UCSD-AML1 (cell line): ENCODE measurements at regions not wholly inside any gene's neighbourhood (a gene's known extent, or its start where the extent isn't known, plus 50 kb on each side); places are given as distances from the start of the nearest gene placed in this dataset.
A peak's percentile ranks its signal among the peaks of the same experiment; 100 is the strongest.

ENCODE experiments used
- DNase-seq: peaks from one replicate; lab custom pipeline; 2025; ENCODE audit not compliant: unreplicated experiment; lab: John Stamatoyannopoulos, UW

DNA sequence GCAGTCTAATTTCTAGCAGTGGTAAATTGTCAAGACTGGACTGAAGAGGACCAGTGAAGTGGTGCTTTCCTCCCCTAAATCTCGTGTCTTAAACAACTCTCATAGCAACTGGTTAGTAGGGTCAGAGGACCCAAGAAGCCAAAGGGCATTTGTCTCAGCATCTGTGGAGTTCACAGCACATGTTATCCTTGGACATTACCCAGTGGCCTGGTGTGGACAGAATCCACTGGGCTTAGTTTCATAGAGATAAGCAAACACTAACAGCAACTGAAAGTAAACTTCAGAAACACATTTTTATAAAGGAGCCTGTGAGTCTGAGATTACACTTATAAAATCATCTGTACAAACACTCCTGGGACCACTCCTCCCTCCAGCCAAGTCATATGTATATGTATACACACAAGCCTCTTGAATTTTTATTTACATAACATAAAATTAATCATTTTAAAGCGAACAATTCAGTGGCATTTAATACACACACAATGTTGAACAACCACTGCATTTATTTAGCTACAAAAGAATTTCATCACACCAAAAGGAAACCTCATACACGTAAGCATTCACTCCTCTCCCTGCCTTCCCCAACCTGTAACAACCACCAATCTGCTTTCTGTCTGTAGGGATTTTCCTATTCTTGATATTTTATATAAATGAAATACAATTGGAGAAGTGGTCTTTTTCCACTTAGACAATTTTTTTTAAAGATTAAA, 457.8 kb downstream of the RASEF start:
- no peak for DNase-seq

DNA sequence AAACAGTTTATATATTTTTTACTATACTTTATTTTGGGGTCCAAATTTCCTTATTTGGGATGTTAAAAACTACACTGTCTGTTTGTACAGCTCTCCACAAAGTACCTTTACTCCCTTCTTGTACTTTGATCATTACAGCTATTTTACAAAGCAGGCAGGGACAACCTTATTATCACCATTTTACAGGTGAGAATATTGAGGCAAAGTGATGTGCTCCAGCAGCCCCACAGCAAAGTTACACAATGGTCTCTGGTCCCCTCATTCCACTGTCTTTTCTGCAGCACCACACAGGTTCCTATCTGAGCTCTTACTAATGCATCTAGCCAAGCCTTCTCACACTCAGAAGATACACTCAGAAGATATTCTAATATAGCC, 457.3 kb downstream of the RASEF start:
- DNase-seq = no peak

- no peak for DNase-seq
Measured at GRCh38 chr9:82606071-82606470, 456.9 kb downstream of the RASEF start.

DNA sequence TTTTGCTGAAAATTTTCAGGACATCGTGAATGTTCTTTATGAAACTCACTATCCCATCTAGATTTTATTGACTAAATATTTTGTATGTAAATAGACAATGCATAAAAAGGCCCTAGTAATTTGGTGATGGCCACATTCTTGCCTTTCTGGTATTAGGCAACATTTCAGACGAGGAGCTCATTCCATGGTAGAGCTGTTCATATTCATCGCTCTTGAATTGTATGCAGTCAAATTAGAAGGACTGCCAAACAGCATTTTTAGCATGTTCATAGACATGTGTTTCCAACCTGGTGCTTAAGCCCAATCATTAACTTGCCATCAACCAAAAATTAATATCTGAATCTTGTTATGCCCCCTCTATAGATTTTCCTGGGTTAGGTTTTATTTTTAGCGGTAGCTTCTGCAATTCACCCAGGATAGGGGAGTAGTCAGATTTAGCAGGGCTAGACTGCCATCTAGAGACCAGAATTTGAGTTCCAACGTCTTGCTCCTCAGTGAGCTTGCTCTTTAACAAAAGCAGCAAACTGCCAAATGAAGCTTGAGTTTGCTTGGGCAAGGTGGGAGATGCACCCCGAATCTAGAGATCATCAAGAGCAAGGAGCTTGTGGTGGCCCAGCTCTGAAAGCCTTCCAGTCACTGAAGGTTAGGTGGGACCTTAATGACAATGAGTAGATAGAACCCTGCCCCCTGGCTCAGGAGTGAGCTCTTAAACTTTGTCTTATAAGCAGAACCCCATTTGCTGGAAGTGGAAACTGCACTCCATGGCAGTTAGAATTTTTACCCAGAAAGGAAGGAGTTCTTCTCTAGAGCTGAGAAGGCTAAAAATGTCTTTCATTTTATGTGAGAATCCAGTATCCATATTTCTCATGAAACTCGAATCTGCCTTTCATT, 456.2 kb downstream of the RASEF start:
- DNase-seq = peak; percentile 7

- DNase-seq = no peak
Measured at GRCh38 chr9:82608487-82608886, 454.5 kb downstream of the RASEF start.

- no peak for DNase-seq
Measured at GRCh38 chr9:82612942-82613341, 450.0 kb downstream of the RASEF start.

GRCh38 chr9:82613498-82613897, 449.4 kb downstream of the RASEF start:
- no peak for DNase-seq

- no peak for DNase-seq
Measured at GRCh38 chr9:82616545-82616944, 446.4 kb downstream of the RASEF start.

DNA sequence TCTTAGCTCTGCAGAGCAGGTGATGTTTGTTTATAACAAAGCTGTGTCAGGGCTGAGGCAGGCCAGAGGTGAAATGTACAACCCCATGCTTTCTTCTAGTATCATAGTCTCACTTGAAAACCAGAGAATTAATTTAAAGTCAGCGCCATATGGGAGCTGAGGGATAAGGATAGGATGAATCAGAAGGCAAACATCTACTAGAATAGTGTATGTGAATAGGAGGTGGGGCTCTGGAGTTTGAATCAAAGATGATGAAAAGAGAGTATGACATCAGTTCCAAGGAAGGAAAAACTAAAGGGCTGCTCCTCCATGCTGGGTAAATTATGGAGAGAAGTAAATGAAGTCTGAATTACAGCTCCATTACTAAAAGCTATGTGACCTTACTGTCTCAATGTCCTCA, 441.5 kb downstream of the RASEF start:
- DNase-seq = no peak

DNA sequence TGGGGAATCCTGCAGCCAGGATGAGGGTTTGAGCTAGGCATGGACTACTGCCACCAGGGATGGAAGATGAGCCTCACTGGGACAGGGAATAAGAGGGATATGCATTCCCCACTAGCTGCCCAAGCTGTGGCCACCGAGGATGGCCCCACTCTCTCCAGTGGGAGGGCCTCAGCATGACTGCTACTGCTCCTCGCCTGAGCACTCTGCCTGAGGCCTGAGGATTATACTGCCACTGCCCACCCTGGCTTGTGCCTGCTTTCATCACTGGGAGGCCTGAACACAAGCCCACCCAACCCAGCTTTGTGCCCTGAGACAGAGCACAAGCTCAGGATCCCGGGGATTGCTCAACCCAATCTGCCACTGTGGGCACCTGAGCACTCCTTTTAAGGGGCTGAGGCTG, 425.6 kb downstream of the RASEF start:
- DNase-seq = no peak

GRCh38 chr9:82645600-82645999, 417.3 kb downstream of the RASEF start:
- DNase-seq = no peak

GRCh38 chr9:82650368-82650767, 412.6 kb downstream of the RASEF start:
- no peak for DNase-seq

DNA sequence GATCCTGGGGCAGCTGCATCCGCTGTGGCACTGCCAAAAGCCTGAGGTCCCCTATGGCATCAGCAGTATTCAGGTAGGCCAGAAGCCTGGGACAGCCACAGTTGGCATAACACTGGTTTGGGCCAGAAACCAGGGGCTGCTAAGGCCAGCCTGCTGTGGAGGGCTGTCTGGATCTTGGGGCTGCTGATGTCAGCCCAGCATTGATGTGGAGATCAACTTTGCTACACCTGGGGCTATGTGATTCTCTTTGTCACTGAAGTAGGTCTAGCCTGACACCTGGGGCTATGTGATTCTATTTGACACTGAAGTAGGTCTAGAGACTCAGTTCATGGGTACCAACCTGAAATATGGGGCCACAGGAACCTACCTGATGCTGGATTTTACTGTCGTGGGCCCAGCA, 411.5 kb downstream of the RASEF start:
- DNase-seq = no peak

DNA sequence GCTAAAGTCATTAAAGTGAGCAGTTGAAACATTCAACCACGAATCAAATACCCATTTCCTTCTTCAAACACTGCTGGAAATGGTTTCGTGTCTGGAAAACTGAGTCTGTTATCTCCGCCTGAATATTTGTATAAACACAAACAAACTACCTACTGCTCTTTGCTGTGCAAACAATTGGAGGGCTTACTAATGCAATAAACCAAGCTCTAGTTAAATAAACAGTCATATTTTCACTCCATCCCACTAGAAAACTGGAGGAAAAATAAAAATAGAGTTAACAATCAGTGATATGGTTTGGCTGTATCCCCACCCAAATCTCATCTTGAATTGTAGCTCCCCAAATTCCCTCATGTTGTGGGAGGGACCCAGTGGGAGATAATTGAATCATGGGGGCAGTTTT, 397.6 kb downstream of the RASEF start:
- DNase-seq = no peak

DNA sequence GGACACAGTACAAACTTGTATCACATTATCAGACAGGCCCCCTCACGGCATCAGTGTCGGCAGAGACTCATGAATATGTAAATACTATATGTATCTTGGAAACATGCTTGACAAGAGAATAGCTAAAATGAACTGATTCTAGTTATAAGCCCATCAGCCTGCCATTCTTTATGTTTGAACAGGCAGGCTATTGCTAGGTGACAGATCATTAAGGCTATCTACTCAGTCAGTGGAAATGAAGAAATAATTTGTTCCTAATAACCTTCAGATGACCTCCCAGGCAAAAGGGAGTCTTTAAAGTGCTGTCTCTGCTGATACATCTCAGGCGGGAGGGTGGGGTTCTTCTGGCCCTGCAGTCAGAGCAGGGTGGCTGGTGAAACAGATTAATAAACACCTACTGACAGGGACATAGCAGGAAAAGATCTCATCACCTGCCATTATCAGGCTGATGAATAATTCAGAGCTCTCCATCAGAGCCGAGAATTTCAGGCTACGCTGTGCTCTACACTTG, 394.2 kb downstream of the RASEF start:
- DNase-seq = no peak

DNA sequence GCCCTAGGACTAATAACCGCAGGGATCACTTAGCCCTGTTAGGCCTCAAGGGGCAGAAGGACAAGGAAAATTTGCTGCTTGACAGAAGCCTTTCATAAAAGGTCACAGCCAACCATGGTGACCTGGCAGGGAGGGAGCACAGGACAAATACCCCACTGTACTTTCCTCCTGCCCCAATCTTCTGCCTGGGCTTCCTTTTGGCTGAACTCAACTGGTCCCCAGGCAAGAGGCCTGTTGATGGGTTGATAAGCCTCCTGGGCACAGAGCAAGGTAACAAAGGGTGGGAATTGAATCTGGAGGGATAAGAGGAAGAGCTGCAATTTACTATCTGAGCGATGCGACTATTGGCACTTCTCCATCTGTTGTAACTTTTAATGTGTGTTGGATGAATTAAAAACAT, 392.9 kb downstream of the RASEF start:
- no peak for DNase-seq

DNA sequence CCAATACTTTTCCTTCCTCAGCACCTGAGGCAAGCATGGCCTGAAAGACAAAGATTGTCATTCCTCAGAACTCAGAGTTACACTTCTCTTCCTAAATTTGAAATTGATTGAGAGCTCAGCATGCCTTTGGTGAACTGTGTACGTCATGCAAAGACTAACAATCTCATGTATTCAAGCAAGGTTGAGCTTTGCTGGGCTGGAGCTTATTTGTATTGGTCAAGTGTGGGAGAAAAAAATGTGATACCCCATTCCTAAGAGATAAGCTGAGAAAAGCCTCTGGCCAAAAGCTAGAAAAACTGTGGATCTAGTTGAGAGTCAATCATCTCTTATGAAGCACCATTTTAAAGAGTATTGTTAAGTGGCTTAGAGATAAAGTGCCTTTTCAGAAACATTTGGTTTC, 392.2 kb downstream of the RASEF start:
- no peak for DNase-seq

DNA sequence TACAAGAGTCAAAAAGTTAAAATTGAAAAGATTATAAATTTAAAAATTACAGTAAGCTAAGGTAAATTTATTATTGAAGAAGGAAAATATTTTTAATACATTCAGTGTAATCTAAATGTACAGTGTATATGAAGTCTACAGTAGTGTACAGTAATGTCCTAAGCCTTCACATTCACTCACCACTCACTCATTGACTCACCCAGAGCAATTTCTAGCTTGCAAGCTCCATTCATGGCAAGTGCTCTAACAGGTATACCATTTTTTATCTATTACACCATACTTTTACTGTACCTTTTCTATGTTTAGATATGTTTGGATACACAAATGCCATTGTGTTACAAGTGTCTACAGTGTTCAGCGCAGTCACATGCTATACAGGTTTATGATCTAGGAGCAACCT, 389.7 kb downstream of the RASEF start:
- DNase-seq = no peak

GRCh38 chr9:82673919-82674318, 389.0 kb downstream of the RASEF start:
- DNase-seq = no peak

DNA sequence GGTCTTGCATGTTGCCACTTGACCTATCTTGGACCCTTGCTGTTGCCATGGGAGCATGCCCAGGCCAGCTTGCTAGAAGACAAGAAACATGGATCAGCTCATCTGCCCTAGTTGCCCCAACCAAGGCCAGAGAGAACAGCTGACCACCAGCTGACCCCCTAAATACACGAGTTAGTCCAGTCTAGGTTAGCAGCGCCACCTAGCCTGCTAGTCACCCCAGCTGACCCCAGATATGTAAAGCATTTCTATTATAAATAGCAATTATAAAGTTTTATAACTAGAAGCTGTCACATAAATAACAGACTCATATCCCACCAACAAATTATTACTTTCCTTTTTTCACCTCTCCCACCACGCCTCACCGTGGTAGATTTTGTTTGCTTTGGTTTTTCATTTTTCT, 387.8 kb downstream of the RASEF start:
- no peak for DNase-seq

GRCh38 chr9:82675605-82676004, 387.3 kb downstream of the RASEF start:
- no peak for DNase-seq

GRCh38 chr9:82677086-82677485, 385.9 kb downstream of the RASEF start:
- no peak for DNase-seq
